ENCODE measurements at regions not wholly inside any gene's neighbourhood (a gene's known extent, or its start where the extent isn't known, plus 50 kb on each side); places are given as distances from the start of the nearest gene placed in this dataset.

DNA sequence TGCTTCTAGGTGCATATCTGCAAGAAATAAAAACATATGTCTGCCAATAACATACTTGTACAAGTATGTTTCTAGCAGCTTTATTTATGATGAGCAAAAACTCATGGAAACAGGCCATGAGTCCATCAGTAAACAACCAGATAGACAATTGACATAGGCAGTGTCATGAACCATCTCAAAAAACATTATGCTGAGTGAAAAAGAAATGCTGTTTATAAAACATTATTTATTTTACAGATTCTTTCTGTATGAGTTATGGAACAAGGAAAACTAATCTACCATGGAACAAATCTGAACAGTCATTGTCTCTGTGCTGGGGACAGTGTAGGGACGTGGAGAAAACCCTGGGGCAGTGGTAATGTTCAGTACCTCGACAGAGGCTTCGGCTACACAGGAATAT, 283.9 kb downstream of the UQCRFS1 start:
- no peak for DNase-seq

DNA sequence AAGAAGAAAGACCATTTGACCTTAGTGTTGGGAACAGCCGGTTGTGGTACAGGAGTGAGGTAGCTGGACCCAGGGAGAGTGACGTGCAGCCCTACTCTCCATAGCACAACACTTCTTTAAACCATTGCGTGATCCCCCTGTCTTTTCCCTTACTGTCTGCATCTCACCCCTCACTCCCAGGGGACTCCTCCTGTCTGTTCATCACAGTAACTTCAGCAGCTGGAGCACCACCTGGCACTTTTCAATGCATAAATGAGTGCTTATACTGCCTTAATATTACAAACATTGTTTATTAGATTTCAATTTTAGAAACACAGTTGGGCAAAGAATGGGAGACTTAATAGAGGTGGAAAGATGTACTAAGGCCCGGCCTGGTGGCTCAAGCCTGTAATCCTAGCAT, 285.5 kb downstream of the UQCRFS1 start:
- DNase-seq = no peak

DNA sequence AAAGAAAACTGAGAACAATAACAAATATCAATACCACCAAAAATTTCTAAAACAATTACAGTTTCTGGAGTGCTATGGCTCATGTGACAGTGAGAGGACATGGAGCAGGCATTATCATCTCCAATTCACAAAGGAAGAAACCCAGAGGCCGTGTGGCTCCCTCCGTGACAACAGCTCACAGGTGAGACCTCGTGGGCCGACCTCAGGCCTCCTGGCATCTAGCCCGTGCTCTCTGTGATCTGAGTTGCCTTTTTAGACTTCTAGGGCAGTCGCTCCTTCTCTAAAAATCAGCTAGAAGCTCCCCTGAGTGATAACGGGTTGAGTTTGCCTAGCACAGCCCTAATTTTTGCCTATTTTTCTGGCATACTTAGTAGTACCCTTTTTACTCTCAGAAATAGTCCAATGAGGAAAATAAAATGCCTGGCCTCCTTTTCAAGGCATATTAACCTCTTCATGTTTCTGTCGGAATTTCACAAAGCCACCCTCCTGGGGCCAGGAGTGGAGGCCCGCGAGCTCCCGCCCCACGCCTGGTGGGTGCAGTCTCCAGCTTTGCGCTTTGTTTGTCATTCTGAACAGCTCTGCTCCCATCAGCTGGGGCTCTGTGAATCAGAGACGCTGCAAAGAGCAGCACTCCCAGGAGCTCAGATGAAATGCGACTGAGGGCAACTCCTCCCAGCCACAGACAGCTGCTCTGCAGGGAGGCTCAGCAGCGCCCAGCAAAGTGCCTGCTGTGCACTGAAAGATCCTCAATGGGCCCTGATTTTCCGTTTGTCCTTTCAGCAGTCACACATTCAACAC, 292.5 kb downstream of the UQCRFS1 start:
- DNase-seq = no peak

DNA sequence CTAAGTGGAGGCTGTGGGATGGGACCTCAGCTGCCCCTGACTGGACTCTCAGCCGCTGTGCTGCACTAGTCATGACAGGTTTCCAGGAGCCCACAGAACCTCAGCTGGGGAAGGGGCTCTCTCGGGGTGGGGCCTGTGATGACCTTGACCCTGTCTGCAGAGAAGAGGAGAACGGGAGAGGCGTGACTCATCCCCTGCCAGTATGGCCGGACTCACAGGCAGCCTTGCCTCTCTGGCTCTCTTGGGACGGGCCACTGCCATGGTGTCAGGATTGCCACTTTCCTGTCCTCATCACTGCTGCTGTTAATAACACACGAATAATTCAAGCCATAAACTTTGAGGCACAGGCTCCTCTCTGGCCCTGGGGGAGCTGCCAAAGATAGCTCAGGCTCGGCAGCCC, 295.3 kb downstream of the UQCRFS1 start:
- no peak for DNase-seq

DNA sequence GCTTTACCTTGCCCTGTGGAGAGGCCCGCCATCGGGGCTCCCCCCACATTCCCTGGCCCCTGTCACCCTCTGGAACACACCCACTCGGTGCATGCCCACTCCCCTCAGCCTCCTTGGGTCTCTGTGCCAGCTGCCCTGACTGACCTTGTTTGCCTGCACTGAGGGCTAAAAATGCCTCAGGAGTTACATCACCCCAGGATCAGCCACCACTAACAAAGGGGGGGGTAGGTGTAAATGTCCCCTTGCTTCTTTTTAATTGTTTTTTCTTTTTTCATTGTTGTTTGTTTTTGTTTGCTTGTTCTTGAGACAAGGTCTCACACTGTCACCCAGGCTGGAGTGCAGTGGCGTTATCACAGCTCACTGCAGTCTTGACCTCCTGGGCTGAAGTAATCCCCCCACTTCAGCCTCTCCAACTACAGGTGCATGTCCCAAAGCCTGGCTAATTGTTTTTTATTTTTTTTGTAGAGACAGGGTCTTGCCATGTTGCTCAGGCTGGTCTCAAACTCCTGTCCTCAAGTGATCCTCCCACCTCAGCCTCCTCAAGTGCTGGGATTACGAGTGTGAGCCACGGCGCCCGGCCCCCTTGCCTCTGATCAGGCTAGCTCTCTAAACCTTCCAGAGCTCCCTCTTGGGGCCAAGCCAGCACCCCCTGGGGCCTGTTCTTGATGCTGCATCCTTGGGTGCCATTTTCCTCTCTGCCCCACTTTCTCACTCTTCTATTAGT, 297.1 kb downstream of the UQCRFS1 start:
- no peak for DNase-seq

DNA sequence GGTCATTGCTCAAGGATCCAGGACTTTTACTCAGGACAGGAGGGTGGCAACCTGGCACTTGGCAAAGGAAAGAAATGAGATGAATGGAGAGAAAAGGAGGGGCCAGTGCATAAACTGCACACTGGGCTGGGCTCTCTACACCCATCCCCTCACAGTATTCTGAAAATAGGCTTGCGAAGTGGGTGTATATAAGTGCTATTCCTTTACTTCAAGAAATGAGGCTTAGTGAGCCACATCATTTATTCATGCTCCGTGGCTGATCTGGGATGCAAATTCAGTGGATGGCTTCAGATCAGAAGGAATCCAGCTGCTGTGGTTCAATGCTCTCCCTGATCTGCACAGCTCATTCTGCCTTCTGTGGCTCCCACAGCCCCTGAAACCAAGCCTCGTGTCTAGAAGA, 297.7 kb downstream of the UQCRFS1 start:
- no peak for DNase-seq

DNA sequence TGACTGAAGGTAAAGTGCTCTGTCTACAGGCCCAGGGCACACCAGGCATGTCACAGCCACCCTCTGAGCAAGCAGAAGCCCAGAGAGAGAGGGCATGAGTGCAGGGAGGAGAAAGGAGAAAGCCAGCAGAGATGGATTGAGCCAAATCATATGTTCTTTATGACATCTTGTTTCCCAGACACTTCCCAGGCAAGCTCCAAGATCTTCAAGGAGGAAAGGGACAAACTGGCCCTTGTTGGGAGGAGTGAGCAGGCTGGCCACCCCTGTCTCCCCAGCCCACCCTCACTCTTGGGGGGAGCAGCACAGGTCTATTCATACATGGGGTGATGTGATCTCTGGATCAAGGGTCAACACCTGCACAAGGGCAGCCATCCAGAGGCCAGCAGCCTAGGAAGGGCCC, 298.8 kb downstream of the UQCRFS1 start:
- no peak for DNase-seq

DNA sequence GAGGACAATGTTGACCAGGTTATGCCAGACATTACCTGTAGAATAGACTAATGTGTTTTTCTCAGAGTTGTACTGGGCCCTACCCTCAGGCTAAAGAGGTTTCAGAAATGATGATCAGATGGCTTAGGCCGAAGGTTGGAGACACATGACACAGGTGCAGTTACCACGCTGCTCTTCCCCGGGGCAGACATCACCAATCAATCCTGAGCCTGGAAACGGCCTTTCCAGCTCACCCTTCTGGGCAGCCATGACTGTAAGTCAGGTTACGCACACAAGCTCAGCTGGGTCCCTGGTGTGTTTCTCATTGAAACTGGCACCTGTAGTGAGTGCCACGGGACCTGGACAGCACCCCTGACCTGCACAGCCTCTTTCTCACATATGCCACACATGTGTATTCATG, 299.3 kb downstream of the UQCRFS1 start:
- DNase-seq = no peak

DNA sequence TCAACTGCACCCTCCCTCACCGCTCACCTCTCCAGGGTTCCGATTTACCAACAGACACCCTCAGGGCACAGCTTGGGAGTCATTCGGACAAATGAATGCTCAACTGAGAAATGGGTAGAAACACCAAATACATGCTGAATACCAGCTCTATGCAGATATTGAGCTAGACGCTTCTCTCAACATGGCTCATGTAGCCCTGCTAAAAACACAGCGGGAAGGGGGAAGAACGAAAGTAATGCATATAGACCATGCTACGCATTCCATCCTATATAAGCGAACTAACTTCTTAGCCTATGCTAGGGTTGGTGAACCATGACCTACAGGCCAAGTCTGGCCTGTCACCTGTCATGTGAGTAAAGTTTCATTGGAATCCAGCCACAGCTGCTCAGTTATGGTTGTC, 304.0 kb downstream of the UQCRFS1 start:
- no peak for DNase-seq

DNA sequence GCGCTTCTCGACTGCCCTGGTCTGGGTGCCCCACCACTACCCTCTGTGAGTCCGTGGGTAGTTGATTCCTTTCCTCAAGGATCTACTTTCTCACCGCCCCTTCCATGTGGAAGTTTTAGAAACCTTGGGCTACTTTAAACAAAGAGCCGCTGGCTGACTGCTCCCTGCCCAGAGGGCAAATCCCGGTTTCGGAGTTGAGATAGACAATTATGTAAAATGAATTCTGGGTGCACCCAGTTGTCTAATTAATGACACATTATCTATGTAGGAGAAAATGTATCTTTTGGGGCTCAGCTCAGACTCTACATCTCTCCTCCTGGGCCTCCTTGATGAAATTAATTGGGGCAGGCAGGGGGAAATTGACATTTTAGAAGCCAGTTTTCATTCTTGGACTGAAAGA, 305.4 kb downstream of the UQCRFS1 start:
- no peak for DNase-seq

DNA sequence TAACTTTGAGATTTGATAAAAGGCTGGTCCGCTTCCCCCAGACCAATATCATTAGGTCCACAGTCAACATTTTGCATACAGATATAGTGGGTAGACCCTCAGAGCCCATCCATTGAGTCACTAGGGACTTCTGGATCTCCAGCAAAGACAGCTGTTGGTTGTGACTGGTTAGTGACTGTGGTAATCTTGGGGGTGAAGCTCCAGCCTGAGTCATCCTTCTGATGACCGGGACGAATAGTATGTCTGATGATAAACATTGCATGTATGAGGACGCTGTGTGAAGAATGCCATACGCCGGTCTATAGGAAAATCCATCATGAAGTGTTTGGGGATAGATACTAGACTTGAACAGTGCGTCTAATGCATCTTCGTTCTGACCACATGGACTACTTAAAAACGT, 307.0 kb downstream of the UQCRFS1 start:
- no peak for DNase-seq

DNA sequence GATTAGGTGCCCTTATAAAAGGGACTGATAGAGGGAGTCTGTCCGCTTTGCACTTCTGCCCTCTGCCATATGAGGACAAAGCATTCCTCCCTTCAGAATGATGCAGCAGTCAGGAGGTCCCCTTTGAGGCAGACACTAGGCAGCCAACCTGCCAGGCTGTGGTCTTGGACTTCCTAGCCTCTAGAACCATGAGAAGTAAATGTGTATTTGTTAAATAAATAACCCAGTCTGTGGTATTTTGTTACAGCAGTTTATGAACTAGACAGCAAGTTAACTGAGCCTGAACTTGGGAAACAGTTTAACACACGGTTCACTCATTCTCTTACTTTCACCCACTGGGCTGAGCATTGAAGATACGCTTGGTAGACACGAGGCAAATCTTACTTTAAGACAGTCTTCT, 313.2 kb downstream of the UQCRFS1 start:
- DNase-seq = no peak

DNA sequence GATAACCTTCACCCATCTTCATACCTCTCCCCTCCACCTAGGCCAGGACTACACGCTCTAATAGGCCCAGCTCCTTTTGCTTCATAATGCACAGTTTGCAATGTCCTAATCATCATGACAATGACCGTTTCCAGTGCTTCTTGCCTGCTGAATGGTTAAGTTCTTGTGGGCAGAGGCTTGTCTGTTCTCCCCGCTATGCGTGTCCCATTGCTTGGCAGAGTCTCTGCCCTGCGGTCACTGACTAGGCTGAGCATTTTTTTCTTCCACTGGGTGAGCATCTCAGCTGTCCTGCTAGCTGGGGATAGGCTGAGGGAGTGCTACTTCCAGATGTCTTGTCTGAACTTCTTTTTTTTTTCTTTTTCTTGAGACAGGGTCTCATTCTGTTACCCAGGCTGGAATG, 314.7 kb downstream of the UQCRFS1 start:
- DNase-seq = no peak

DNA sequence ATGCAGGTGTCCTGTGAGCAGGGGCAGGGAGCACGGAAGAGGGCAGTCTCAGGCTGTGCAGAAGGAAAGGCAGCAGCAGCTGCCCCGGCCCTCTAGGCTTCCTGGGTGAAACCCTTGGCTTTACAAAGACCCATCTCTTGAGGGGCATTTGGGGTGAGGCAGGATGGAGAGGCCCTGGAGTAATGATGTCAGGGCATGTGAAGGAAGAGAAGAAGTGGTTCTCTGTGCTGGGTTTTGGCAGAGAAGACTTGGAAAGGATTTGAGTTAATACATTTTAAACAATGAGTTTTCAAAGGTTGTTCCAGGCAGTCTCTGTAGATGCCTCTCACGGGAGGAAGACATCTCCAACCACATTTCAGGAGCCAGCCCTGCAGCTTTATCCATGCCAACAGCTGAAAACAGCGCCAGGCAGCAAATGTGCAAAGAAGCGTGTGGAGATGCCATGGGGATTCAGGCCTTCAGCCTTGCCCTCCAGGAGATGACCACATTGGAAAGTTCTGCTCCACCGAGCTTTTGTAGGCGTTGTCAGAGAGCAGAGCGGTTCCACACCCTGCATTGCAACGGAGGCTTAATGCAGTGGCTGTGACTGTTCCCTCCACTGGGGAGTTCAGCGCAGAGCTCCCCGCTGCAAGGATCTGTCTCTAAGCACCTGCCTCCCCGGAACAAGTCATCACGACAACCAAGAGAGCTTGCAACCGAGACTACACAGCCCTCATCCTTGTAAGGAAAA, 322.8 kb downstream of the UQCRFS1 start:
- DNase-seq = no peak

DNA sequence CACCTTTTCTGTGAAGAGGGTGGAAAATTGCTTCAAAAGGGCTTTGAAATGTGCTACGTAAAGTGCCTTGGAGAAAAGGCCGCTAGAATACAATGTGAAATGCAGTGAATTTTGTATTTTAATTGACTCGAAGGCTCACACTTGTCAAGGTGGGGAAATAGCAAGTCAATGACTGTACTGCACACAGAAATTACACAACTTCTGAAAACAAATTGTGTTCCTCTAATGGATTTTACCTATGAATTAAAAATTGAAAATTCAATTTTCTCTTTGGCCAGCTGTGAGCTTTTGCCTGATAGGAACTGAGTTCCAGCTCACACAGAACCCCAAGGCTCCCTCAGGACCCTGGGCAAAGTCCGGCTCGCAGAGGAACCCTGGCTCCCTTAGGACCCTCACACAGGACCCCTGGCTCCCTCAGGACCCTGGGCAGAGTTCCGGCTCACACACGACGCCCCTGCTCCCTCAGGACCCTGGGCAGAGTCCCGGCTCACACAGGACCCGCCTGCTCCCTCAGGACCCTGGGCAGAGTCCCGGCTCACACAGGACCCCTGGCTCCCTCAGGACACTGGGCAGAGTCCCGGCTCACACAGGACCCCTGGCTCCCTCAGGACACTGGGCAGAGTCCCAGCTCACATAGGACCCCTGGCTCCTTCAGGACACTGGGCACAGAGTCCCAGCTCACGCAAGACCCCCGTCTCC, 324.9 kb downstream of the UQCRFS1 start:
- DNase-seq = no peak

DNA sequence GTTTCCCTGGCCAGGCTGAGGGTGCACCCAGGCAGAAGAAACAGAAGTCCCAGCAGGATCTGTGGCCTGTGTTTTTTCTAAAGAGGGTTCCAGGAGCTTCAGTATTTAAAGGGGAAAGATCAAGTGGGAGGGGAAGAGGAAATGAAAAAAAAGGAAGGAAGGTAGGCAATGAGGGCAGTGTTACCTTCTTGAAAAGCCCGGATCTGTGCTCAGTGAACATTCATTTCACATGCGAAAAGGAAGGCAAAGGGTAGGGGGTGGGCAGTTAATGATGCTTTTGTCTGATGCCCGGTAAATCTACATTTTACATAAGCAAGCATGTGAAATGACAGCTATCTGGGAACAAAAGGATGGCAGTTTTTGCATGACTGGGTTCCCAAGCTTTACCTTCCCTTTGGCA, 326.2 kb downstream of the UQCRFS1 start:
- DNase-seq = no peak

DNA sequence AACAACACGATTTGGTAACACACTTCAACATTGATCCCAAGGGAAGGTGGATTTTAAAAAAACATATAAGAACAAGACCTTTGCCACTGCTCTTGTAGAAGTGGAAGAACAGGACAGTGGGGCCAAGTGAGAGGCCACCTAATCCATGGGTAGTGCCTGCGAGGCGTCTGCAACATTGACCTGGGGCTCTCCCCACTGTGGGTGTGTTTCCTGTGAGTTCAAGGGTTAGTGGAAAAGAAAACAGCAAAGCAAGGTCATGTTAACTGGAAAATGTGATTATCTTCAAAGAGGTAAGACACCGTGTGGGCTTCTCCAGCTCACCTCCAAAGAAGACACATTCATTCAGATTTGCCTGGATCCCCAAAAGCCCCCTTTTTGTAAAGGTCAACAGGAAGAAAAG, 327.0 kb downstream of the UQCRFS1 start:
- DNase-seq = no peak

DNA sequence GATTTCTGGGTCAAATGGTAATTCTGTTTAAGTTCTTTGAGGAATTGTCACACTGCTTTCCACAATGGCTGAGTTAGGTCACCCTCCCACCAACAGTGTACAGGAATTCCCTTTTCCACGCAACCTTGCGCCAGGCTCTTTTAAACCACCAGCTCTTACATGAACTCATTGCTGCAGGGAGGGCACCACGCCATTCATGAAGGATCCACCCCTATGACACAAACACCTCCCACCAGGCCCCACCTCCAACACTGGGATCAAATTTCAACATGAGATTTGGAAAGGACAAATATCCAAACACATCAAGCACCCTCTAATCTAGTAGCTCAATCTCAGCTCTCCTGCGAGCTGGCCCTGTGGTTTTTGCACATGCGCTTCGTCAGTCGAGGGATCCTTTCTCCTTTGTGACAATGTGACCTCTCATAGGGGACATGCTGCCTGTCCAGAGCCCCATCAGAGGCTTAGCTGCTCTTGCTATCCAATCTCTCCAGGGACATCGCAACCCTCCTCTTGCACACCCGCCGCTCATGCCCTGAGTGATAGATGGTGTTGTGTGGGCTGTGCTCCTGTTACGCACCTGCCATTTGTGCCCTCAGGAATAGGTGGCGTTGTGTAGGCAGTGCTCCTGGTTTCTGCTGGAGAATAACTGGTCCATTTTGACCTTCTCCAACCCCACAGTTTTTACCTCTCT, 328.0 kb downstream of the UQCRFS1 start:
- no peak for DNase-seq

DNA sequence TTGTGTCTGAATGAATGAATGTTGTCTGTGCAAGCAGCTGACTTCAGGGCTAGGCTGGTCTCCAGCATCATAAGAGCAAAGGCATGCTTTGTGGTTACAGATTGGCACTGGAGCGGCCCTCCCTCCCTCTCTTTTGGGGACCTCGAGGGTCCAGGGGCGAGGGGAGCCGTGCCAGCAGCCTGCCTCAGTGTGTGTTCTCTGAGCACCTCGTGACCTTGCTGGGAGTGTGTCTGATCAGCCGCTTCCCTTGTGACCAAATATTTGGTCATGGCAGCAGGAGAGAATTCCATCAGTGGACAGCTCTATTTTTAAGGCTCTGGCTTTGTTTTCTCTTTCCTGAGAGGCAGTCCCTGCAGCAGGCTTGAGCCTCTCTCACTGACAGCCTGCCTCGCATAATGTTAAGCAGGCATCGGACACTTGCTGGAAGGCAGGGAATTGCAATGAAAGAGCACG, 329.7 kb downstream of the UQCRFS1 start:
- DNase-seq = no peak

DNA sequence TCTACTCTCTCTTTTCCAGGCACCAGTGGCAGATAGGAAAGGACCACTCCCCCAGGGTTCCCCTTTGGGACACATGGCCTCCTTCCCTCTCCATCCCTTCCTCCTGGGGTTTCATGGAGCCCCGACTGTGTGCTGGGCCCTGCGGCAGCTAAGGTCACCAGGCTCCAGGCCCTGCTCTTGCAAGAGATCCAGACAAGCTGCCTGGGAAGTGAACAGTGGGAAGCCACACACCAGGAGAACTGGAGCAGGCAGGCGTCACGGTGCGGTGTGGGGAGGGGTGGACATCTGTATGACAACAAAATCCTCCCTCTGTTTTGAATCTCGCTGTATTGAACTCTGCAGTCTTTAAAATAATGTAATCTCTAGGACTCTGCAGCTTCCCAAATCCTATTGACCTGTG, 330.1 kb downstream of the UQCRFS1 start:
- DNase-seq = no peak

DNA sequence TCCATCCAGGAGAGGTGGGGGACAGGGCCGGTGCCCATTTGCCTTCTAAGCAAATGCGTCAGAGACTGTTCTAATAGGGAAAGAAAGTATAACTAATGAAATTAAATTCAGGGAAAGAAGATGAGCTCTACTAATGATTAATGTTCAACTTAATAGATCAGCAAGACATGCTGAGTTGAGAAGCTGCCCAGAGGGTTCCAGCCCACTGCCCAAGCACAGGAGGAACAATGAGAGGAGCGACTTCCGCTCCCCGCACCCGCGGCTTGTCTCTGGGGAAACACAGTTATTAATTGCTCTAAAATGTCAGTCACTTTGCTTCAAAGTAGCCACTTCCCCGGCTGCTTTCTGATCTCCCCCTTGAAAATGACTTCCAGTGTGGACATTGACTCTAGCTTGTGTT, 331.3 kb downstream of the UQCRFS1 start:
- DNase-seq = no peak

DNA sequence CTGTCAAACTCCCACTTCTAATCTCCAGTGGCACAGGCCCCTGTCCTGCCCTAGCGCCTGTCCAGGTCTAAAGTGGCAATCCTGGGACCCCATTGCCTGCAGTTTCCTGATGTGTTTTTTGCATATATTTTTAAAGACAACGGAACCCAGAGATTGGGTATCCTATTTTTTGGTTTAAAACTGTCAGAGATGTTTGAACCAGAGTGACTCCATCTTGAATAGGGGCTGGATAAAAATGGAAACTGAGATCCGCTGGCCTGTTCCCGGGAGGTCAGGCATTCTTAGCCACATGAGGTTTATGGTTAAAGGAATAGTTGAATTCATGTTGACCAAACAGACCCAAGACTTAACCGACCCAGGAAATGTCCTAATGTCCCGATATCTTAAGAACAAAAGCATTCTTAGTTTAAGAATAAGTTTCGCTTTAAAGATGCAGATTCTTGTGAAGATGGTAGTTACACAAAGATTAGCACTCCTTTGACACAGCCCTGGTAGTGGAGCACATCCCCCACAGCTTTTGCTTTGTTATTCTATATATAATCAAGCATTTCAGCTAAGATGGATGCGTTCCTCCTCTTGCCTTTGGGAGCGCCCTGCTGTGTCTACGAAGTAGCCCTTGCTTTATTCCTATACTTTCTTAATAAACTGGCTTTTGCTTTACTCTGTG, 332.1 kb downstream of the UQCRFS1 start:
- no peak for DNase-seq
